GM12872 (cell line): ENCODE measurements at regions not wholly inside any gene's neighbourhood (a gene's known extent, or its start where the extent isn't known, plus 50 kb on each side); places are given as distances from the start of the nearest gene placed in this dataset.

ENCODE experiments used
- CTCF ChIP-seq: IDR thresholded peaks from 3 replicates; pipeline ENCODE4 v1.5.1; 2011; ENCODE audit warnings: low read depth, mild to moderate bottlenecking, low read length, moderate library complexity; ENCODE audit not compliant: insufficient read depth

GRCh38 chr13:56338421-56338820 is 802.3 kb upstream of the PRR20A start:
- no peak for TF ChIP-seq CTCF

GRCh38 chr13:56347014-56347413 is 793.7 kb upstream of the PRR20A start:
- TF ChIP-seq CTCF = no peak

- TF ChIP-seq CTCF = no peak
These were observed 790.9 kb upstream of the PRR20A start for GRCh38 chr13:56349866-56350265.

- TF ChIP-seq CTCF = no peak
These were observed 789.7 kb upstream of the PRR20A start for GRCh38 chr13:56351041-56351440.

GRCh38 chr13:56352361-56352760 is 788.4 kb upstream of the PRR20A start:
- TF ChIP-seq CTCF = no peak

GRCh38 chr13:56352901-56353300 is 787.8 kb upstream of the PRR20A start:
- no peak for TF ChIP-seq CTCF

GRCh38 chr13:56356690-56357089 is 784.0 kb upstream of the PRR20A start:
- no peak for TF ChIP-seq CTCF

GRCh38 chr13:56378566-56378965 is 762.2 kb upstream of the PRR20A start:
- no peak for TF ChIP-seq CTCF
